ENCODE measurements at regions not wholly inside any gene's neighbourhood (a gene's known extent, or its start where the extent isn't known, plus 50 kb on each side); places are given as distances from the start of the nearest gene placed in this dataset.

DNA sequence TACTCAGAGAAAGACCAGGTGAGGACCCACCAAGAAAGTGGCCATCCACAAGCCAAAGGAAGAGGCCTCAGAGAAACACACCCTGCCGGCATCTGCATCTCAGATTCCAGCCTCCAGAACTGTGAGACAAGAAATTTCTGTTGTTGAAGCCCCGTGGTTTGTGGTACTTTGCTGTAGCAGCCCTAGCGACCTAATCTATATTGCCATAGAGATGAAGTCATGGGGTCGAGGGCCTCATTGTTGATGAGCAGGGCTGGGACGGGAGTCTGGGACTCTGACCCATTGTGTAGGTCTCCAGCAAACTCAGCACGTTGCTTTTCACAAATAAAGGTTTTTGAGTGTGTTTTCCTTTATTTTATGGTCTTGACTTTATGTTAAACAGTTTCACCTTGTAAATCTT is 174.9 kb downstream of the TNFSF13B start (continued):
- TF ChIP-seq, protein P1, sequence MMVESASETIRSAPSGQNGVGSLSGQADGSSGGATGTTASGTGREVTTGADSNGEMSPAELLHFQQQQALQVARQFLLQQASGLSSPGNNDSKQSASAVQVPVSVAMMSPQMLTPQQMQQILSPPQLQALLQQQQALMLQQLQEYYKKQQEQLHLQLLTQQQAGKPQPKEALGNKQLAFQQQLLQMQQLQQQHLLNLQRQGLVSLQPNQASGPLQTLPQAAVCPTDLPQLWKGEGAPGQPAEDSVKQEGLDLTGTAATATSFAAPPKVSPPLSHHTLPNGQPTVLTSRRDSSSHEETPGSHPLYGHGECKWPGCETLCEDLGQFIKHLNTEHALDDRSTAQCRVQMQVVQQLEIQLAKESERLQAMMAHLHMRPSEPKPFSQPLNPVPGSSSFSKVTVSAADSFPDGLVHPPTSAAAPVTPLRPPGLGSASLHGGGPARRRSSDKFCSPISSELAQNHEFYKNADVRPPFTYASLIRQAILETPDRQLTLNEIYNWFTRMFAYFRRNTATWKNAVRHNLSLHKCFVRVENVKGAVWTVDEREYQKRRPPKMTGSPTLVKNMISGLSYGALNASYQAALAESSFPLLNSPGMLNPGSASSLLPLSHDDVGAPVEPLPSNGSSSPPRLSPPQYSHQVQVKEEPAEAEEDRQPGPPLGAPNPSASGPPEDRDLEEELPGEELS (CRISPR knock-in tag; IDR thresholded peaks at IDR 0.05; ENCODE audit: borderline replicate concordance), result no peak
- no peak for TF ChIP-seq ZNF274 (IDR thresholded peaks at IDR 0.05; ENCODE audit: borderline replicate concordance, low read depth, low read length)
- TF ChIP-seq PCBP2 (IDR thresholded peaks at IDR 0.05; ENCODE audit: low read depth, low read length, poor library complexity, severe bottlenecking), result no peak
- TF ChIP-seq, protein P2, sequence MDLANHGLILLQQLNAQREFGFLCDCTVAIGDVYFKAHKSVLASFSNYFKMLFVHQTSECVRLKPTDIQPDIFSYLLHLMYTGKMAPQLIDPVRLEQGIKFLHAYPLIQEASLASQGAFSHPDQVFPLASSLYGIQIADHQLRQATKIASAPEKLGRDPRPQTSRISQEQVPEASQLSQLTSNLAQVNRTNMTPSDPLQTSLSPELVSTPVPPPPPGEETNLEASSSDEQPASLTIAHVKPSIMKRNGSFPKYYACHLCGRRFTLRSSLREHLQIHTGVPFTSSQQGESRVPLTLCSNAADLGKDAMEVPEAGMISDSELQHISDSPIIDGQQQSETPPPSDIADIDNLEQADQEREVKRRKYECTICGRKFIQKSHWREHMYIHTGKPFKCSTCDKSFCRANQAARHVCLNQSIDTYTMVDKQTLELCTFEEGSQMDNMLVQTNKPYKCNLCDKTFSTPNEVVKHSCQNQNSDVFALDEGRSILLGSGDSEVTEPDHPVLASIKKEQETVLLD (IDR thresholded peaks at IDR 0.05), result no peak
- TF ChIP-seq, protein P3, sequence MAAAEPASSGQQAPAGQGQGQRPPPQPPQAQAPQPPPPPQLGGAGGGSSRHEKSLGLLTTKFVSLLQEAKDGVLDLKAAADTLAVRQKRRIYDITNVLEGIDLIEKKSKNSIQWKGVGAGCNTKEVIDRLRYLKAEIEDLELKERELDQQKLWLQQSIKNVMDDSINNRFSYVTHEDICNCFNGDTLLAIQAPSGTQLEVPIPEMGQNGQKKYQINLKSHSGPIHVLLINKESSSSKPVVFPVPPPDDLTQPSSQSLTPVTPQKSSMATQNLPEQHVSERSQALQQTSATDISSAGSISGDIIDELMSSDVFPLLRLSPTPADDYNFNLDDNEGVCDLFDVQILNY (CRISPR knock-in tag; IDR thresholded peaks at IDR 0.05), result no peak
- TF ChIP-seq BACH1 (tag; IDR thresholded peaks at IDR 0.05), result no peak
- TF ChIP-seq PHB (CRISPR knock-in tag; IDR thresholded peaks at IDR 0.05), result no peak
- no peak for TF ChIP-seq TCFL5 (CRISPR knock-in tag; conservative IDR thresholded peaks at IDR 0.05)
- TF ChIP-seq, protein P4, sequence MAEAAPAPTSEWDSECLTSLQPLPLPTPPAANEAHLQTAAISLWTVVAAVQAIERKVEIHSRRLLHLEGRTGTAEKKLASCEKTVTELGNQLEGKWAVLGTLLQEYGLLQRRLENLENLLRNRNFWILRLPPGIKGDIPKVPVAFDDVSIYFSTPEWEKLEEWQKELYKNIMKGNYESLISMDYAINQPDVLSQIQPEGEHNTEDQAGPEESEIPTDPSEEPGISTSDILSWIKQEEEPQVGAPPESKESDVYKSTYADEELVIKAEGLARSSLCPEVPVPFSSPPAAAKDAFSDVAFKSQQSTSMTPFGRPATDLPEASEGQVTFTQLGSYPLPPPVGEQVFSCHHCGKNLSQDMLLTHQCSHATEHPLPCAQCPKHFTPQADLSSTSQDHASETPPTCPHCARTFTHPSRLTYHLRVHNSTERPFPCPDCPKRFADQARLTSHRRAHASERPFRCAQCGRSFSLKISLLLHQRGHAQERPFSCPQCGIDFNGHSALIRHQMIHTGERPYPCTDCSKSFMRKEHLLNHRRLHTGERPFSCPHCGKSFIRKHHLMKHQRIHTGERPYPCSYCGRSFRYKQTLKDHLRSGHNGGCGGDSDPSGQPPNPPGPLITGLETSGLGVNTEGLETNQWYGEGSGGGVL (CRISPR knock-in tag; IDR thresholded peaks at IDR 0.05), result no peak

Measured in K562 (cell line).